Choroid plexus epithelial cell (primary cell): ENCODE measurements at regions not wholly inside any gene's neighbourhood (a gene's known extent, or its start where the extent isn't known, plus 50 kb on each side); places are given as distances from the start of the nearest gene placed in this dataset.

Source experiments
- DNase-seq: peaks from one replicate; pipeline ENCODE4 v3.0.0-alpha.2; 2010; ENCODE audit warnings: low read depth
- H3K4me3 ChIP-seq: 2 replicates; pipeline ENCODE4 v1.5.1; 2011; ENCODE audit warnings: low read depth, mild to moderate bottlenecking, control low read depth, low read length, moderate library complexity
- CTCF ChIP-seq: conservative IDR thresholded peaks from 2 replicates; pipeline ENCODE4 v1.5.1; 2011; ENCODE audit warnings: low read depth, mild to moderate bottlenecking, control low read depth, inconsistent platforms, low read length, moderate library complexity

DNA sequence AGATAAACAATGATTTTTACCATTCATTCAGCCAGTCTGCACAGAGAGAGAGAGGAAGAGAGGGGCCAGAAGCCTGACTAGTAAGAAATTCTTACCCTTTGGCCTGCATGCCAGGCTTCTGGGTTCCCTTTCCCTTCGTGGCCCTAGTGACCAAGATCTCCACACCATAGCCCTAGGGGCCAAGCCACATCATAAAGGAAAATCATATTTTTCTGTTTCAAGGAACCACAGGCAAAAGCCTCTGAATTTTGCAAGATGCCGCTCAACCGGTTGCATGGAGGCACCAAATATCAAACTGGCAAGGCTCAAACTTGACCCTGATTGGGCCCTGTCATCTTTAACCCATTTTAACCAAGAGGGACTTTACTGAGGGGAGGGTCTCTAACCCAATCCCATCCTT is 103.1 kb upstream of the SOX13 start:
- no peak for DNase-seq
- no peak overlapping the region for H3K4me3 ChIP-seq
- no peak for TF ChIP-seq CTCF

- DNase-seq: no peak
- TF ChIP-seq CTCF: no peak
- H3K4me3 ChIP-seq: no peak overlapping the region
Measured at GRCh38 chr1:203985044-203985443, 87.9 kb upstream of the SOX13 start.

DNA sequence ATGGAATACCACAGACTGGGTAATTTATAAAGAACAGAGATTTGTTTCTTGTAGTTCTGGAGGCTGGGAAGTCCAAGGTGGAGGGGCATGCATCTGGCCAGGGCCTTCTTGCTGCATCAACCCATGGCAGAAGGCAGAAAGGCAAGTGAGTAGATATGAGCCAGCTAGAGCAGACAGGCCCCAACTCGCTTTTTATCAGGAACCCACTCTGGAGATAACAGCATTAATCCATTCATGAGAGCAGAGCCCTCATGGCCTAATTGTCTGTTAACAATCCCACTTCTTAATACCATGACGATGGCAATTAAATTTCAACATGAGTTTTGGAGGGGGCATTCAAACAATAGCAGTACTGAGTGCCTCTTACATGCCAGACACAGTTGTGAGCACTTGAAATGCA is 87.2 kb upstream of the SOX13 start:
- TF ChIP-seq CTCF: no peak
- H3K4me3 ChIP-seq: no peak overlapping the region
- no peak for DNase-seq

DNA sequence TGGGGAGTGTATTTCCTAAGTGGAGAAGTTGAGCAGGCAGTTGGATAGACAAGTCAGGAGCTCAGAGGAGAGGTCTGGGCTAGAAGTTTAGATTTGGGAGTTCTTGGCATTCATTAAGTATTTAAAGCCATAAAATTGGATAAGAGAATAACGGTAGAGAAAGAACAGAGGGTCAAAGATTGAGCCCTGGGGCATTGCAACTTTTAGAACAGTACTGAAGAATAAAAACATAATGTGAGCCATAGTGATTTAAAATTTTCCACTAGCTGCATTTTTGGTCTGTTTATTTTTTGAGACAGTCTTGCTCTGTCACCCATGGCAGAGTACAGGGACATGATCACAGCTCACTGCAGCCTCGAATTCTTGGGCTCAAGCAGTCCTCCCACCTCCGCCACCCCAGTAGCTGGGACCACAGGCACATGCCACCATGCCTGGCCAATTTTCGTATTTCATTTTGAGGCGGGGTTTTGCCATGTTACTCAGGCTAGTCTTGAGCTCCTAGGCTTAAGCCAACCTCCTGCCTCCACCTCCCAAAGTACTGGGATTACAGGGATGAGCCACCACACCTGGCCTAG is 85.9 kb upstream of the SOX13 start:
- no peak for TF ChIP-seq CTCF
- H3K4me3 ChIP-seq: no peak overlapping the region
- no peak for DNase-seq

GRCh38 chr1:203990118-203990517 is 82.8 kb upstream of the SOX13 start:
- no peak overlapping the region for H3K4me3 ChIP-seq
- no peak for DNase-seq
- TF ChIP-seq CTCF: no peak

GRCh38 chr1:203992440-203992839 is 80.5 kb upstream of the SOX13 start:
- TF ChIP-seq CTCF: no peak
- no peak overlapping the region for H3K4me3 ChIP-seq
- peak; percentile 13 for DNase-seq

- no peak overlapping the region for H3K4me3 ChIP-seq
- no peak for TF ChIP-seq CTCF
- no peak for DNase-seq
Measured at GRCh38 chr1:203993256-203993655, 79.7 kb upstream of the SOX13 start.
